D341Med (cell line): ENCODE measurements at regions not wholly inside any gene's neighbourhood (a gene's known extent, or its start where the extent isn't known, plus 50 kb on each side); places are given as distances from the start of the nearest gene placed in this dataset.

Experiments used
- DNase-seq: peaks from one replicate; pipeline ENCODE4 v3.0.0; 2012; ENCODE audit warnings: low spot score

GRCh38 chr10:111131168-111131799, 54.5 kb downstream of the ADRA2A start:
- no peak for DNase-seq

GRCh38 chr10:111137007-111137406, 60.2 kb downstream of the ADRA2A start:
- no peak for DNase-seq

GRCh38 chr10:111137587-111137986, 60.8 kb downstream of the ADRA2A start:
- no peak for DNase-seq

GRCh38 chr10:111138544-111138943, 61.7 kb downstream of the ADRA2A start:
- DNase-seq = no peak

- no peak for DNase-seq
These were observed 62.7 kb downstream of the ADRA2A start for GRCh38 chr10:111139567-111139966.

GRCh38 chr10:111142092-111142768, 65.4 kb downstream of the ADRA2A start:
- no peak for DNase-seq

- DNase-seq = no peak
These were observed 69.3 kb downstream of the ADRA2A start for GRCh38 chr10:111146025-111146640.

GRCh38 chr10:111148025-111148424, 71.2 kb downstream of the ADRA2A start:
- DNase-seq = no peak

- no peak for DNase-seq
These were observed 71.6 kb downstream of the ADRA2A start for GRCh38 chr10:111148440-111148839.

GRCh38 chr10:111150691-111151090, 73.9 kb downstream of the ADRA2A start:
- DNase-seq = no peak

GRCh38 chr10:111151595-111152307, 74.9 kb downstream of the ADRA2A start:
- no peak for DNase-seq

GRCh38 chr10:111156754-111157153, 79.9 kb downstream of the ADRA2A start:
- DNase-seq = no peak

GRCh38 chr10:111158595-111158994, 81.8 kb downstream of the ADRA2A start:
- DNase-seq = no peak

- no peak for DNase-seq
These were observed 84.5 kb downstream of the ADRA2A start for GRCh38 chr10:111161109-111161874.

GRCh38 chr10:111171183-111171582, 94.4 kb downstream of the ADRA2A start:
- no peak for DNase-seq

GRCh38 chr10:111175787-111176186, 99.0 kb downstream of the ADRA2A start:
- DNase-seq = no peak

- DNase-seq = no peak
These were observed 100.5 kb downstream of the ADRA2A start for GRCh38 chr10:111177379-111177778.

GRCh38 chr10:111179514-111179913, 102.7 kb downstream of the ADRA2A start:
- no peak for DNase-seq

- DNase-seq = no peak
These were observed 109.5 kb downstream of the ADRA2A start for GRCh38 chr10:111186358-111186757.

GRCh38 chr10:111187096-111187495, 110.3 kb downstream of the ADRA2A start:
- DNase-seq = no peak

GRCh38 chr10:111199587-111199986, 122.8 kb downstream of the ADRA2A start:
- DNase-seq = no peak
